HepG2 (cell line): ENCODE measurements at regions not wholly inside any gene's neighbourhood (a gene's known extent, or its start where the extent isn't known, plus 50 kb on each side); places are given as distances from the start of the nearest gene placed in this dataset.
"Not testable (repeated sequence)": the region's sequence is repeated elsewhere in the genome, so short reads cannot be mapped to it uniquely, and the experiment has no call there.

Source experiments
- ARID4A ChIP-seq: sonication (generic); formaldehyde crosslinking; IDR thresholded peaks from 2 replicates; pipeline ENCODE4 v1.5.0; 2020; ENCODE audit warnings: mild to moderate bottlenecking, missing genetic modification reagents, borderline replicate concordance
- CREM ChIP-seq, 2 experiments: sonication (generic) in 1 of 2; formaldehyde crosslinking in 1 of 2; IDR thresholded peaks; 2 replicates each; pipeline versions ENCODE4 v1.4.0 to v1.6.1; 2016 to 2020; ENCODE audit warnings: antibody characterized with exemption in 1 of 2, mild to moderate bottlenecking in 1 of 2, missing genetic modification reagents in 1 of 2
- ELF1 ChIP-seq: sonication (generic); formaldehyde crosslinking; IDR thresholded peaks from 2 replicates; pipeline ENCODE4 v1.4.0; 2020; ENCODE audit warnings: missing genetic modification reagents
- EP300 ChIP-seq, 3 experiments: sonication (generic) in 1 of 3; formaldehyde crosslinking in 1 of 3; IDR thresholded peaks; 2 replicates each; pipeline versions ENCODE4 v1.5.1 to v1.6.1; 2011 to 2020; ENCODE audit warnings: low read depth in 2 of 3, low read length in 2 of 3, borderline replicate concordance in 1 of 3, improper control_type of control experiment in 1 of 3, mild to moderate bottlenecking in 1 of 3, missing genetic modification reagents in 1 of 3, moderate library complexity in 1 of 3
- FOSL1 ChIP-seq: sonication (generic); formaldehyde crosslinking; IDR thresholded peaks from 2 replicates; pipeline ENCODE4 v1.9.0; 2021; ENCODE audit warnings: missing genetic modification reagents, borderline replicate concordance
- MAFK ChIP-seq, 2 experiments: IDR thresholded peaks in 1 of 2; conservative IDR thresholded peaks in 1 of 2; 2 replicates each; pipeline ENCODE4 v1.6.1; 2011; ENCODE audit warnings: improper control_type of control experiment in 2 of 2, low read length in 2 of 2
- NONO ChIP-seq, 2 experiments: fragments of 450-650 bp in 1 of 2; sonication (generic) in 1 of 2; formaldehyde crosslinking in 1 of 2; IDR thresholded peaks in 1 of 2; conservative IDR thresholded peaks in 1 of 2; 2 replicates each; pipeline versions ENCODE4 v1.6.1 to v1.8.0; 2017 to 2022; ENCODE audit warnings: mild to moderate bottlenecking in 1 of 2, missing genetic modification reagents in 1 of 2, moderate library complexity in 1 of 2
- POLR2A ChIP-seq, 2 experiments: IDR thresholded peaks; 2 replicates each; pipeline ENCODE4 v1.6.1; 2011; ENCODE audit warnings: low read depth in 2 of 2, low read length in 2 of 2, mild to moderate bottlenecking in 1 of 2, moderate library complexity in 1 of 2; ENCODE audit not compliant: insufficient read depth in 1 of 2
- YY1 ChIP-seq: IDR thresholded peaks from 2 replicates; pipeline ENCODE4 v1.6.1; 2011; ENCODE audit warnings: low read length, low read depth, moderate library complexity, mild to moderate bottlenecking; ENCODE audit not compliant: insufficient read depth, insufficient replicate concordance
- ZNF225 ChIP-seq: sonication (generic); formaldehyde crosslinking; IDR thresholded peaks from 2 replicates; pipeline ENCODE4 v1.4.0; 2020; ENCODE audit warnings: mild to moderate bottlenecking, missing genetic modification reagents
- ZNF235 ChIP-seq: sonication (generic); formaldehyde crosslinking; IDR thresholded peaks from 2 replicates; pipeline ENCODE4 v1.8.1; 2023; ENCODE audit warnings: mild to moderate bottlenecking, missing genetic modification reagents, borderline replicate concordance
- TF ChIP-seq, protein P1 (sequence below): IDR thresholded peaks from 2 replicates; pipeline ENCODE4 v1.6.1; 2016; ENCODE audit warnings: mild to moderate bottlenecking, missing biosample characterization, missing genetic modification reagents
- TF ChIP-seq, protein P2 (sequence below): sonication (generic); formaldehyde crosslinking; IDR thresholded peaks from 2 replicates; pipeline ENCODE4 v1.8.0; 2022; ENCODE audit warnings: missing genetic modification reagents, mild to moderate bottlenecking, moderate library complexity, borderline replicate concordance
- TF ChIP-seq, protein P3 (sequence below): sonication (generic); formaldehyde crosslinking; IDR thresholded peaks from 2 replicates; pipeline ENCODE4 v1.5.0; 2020; ENCODE audit warnings: mild to moderate bottlenecking, missing genetic modification reagents, moderate library complexity

GRCh38 chr2:182508583-182508982 is 81.7 kb upstream of the PDE1A start:
- TF ChIP-seq ARID4A (CRISPR knock-in tag); ZNF235; NONO (IDR thresholded peaks at IDR 0.05); NONO (CRISPR knock-in tag; conservative IDR thresholded peaks at IDR 0.05); CREM (IDR thresholded peaks at IDR 0.05); CREM (CRISPR knock-in tag; IDR thresholded peaks at IDR 0.05); YY1; MAFK (conservative IDR thresholded peaks at IDR 0.05 in 1 of 2, IDR thresholded peaks at IDR 0.05 in 1 of 2; ENCODE audit: low read length in 2 of 2); EP300 (IDR thresholded peaks at IDR 0.05; ENCODE audit: low read depth in 2 of 2, low read length in 2 of 2); EP300 (CRISPR knock-in tag; IDR thresholded peaks at IDR 0.05; ENCODE audit: borderline replicate concordance); POLR2A (IDR thresholded peaks at IDR 0.05; ENCODE audit: insufficient read depth in 1 of 2, low read depth in 2 of 2, low read length in 2 of 2); ELF1 (CRISPR knock-in tag); FOSL1 (CRISPR knock-in tag); ZNF225: not testable (repeated sequence)
- TF ChIP-seq, protein P1, sequence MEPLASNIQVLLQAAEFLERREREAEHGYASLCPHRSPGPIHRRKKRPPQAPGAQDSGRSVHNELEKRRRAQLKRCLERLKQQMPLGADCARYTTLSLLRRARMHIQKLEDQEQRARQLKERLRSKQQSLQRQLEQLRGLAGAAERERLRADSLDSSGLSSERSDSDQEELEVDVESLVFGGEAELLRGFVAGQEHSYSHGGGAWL (CRISPR knock-in tag): not testable (repeated sequence)
- TF ChIP-seq, protein P2, sequence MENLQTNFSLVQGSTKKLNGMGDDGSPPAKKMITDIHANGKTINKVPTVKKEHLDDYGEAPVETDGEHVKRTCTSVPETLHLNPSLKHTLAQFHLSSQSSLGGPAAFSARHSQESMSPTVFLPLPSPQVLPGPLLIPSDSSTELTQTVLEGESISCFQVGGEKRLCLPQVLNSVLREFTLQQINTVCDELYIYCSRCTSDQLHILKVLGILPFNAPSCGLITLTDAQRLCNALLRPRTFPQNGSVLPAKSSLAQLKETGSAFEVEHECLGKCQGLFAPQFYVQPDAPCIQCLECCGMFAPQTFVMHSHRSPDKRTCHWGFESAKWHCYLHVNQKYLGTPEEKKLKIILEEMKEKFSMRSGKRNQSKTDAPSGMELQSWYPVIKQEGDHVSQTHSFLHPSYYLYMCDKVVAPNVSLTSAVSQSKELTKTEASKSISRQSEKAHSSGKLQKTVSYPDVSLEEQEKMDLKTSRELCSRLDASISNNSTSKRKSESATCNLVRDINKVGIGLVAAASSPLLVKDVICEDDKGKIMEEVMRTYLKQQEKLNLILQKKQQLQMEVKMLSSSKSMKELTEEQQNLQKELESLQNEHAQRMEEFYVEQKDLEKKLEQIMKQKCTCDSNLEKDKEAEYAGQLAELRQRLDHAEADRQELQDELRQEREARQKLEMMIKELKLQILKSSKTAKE (CRISPR knock-in tag): not testable (repeated sequence)
- TF ChIP-seq, protein P3, sequence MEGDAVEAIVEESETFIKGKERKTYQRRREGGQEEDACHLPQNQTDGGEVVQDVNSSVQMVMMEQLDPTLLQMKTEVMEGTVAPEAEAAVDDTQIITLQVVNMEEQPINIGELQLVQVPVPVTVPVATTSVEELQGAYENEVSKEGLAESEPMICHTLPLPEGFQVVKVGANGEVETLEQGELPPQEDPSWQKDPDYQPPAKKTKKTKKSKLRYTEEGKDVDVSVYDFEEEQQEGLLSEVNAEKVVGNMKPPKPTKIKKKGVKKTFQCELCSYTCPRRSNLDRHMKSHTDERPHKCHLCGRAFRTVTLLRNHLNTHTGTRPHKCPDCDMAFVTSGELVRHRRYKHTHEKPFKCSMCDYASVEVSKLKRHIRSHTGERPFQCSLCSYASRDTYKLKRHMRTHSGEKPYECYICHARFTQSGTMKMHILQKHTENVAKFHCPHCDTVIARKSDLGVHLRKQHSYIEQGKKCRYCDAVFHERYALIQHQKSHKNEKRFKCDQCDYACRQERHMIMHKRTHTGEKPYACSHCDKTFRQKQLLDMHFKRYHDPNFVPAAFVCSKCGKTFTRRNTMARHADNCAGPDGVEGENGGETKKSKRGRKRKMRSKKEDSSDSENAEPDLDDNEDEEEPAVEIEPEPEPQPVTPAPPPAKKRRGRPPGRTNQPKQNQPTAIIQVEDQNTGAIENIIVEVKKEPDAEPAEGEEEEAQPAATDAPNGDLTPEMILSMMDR (CRISPR knock-in tag): not testable (repeated sequence)
